DND-41 (cell line): ENCODE measurements at regions not wholly inside any gene's neighbourhood (a gene's known extent, or its start where the extent isn't known, plus 50 kb on each side); places are given as distances from the start of the nearest gene placed in this dataset.

Experiments
- ATAC-seq: fragments of 200-7000 bp; cut with Tn5 transposase; 3 replicates; pipeline ENCODE4 v1.9.1; 2021; ENCODE audit warnings: low read depth; ENCODE audit not compliant: insufficient read depth
- DNase-seq: peaks from one replicate; pipeline ENCODE4 v3.0.0-alpha.2; 2020
- H2AFZ ChIP-seq: 2 replicates; pipeline ENCODE4 v1.6.0; 2012; ENCODE audit warnings: low read depth, low read length
- H3K27ac ChIP-seq: 2 replicates; pipeline ENCODE4 v1.5.1; 2012; ENCODE audit warnings: low read length, inconsistent platforms
- H3K27me3 ChIP-seq: fragments of 200-600 bp; sonication (generic); 2 replicates; pipeline ENCODE4 v1.6.0; 2012; ENCODE audit warnings: low read length, mild to moderate bottlenecking, inconsistent platforms; ENCODE audit not compliant: insufficient read depth, poor library complexity
- H3K36me3 ChIP-seq: 2 replicates; pipeline ENCODE4 v1.5.1; 2012; ENCODE audit warnings: low read length, inconsistent platforms; ENCODE audit not compliant: insufficient read depth
- H3K4me1 ChIP-seq: 2 replicates; pipeline ENCODE4 v1.5.1; 2012; ENCODE audit warnings: mild to moderate bottlenecking, low read length; ENCODE audit not compliant: insufficient read depth
- H3K4me2 ChIP-seq: 2 replicates; pipeline ENCODE4 v1.6.0; 2012; ENCODE audit warnings: mild to moderate bottlenecking, moderate library complexity, low read length, inconsistent platforms; ENCODE audit not compliant: insufficient read depth
- H3K4me3 ChIP-seq, 2 experiments: fragments of 200-600 bp in 1 of 2; shearing (Covaris generic) in 1 of 2; 2 replicates each; pipeline ENCODE4 v1.5.1; 2012 to 2016; ENCODE audit warnings: inconsistent platforms in 2 of 2, low read length in 2 of 2, mild to moderate bottlenecking in 2 of 2, low read depth in 1 of 2, moderate library complexity in 1 of 2
- H3K79me2 ChIP-seq: 2 replicates; pipeline ENCODE4 v1.6.0; 2012; ENCODE audit warnings: low read length, inconsistent platforms; ENCODE audit not compliant: insufficient read depth
- H3K9ac ChIP-seq: 2 replicates; pipeline ENCODE4 v1.6.0; 2012; ENCODE audit warnings: low read depth, mild to moderate bottlenecking, inconsistent platforms, low read length, moderate library complexity
- H3K9me3 ChIP-seq: 2 replicates; pipeline ENCODE4 v1.5.1; 2012; ENCODE audit warnings: low read length, moderate library complexity, mild to moderate bottlenecking, inconsistent platforms; ENCODE audit not compliant: insufficient read depth, severe bottlenecking
- H4K20me1 ChIP-seq: 2 replicates; pipeline ENCODE4 v1.6.0; 2012; ENCODE audit warnings: low read length; ENCODE audit not compliant: insufficient read depth
- EZH2 ChIP-seq: IDR thresholded peaks from 3 replicates; pipeline ENCODE4 v1.6.1; 2012; ENCODE audit warnings: borderline replicate concordance, low read depth, mild to moderate bottlenecking, moderate library complexity, low read length, inconsistent platforms; ENCODE audit not compliant: severe bottlenecking
- TF ChIP-seq, protein P1 (sequence below): IDR thresholded peaks from 2 replicates; pipeline ENCODE4 v1.5.1; 2012; ENCODE audit warnings: borderline replicate concordance, low read length, moderate library complexity, mild to moderate bottlenecking; ENCODE audit not compliant: poor library complexity, severe bottlenecking; ENCODE audit errors: extremely low read depth

DNA sequence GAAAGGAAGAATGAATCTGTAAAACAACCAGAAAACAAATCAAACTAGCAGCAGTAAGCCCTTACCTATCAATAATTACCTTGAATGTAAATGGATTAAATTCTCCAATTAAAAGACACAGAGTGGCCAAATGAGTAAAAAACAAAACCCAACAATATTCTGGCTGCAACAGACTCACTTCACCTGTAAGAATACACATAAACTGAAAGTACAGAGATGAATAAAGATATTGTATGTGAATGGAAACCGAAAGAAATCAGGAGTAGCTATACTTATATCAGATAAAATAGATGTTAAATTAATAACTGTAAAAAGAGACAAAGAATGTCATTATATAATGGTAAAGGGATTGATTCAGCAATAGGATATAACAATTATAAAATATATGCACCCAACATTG is 514.5 kb upstream of the DPPA4 start:
- no peaks in the 10 kb centered on the region for H3K4me1 ChIP-seq
- H3K4me2 ChIP-seq: no peak overlapping the region
- H4K20me1 ChIP-seq: no peaks in the 10 kb centered on the region
- peaks cover 6% of the 10 kb centered on the region; the same call in 1 of the 2 replicates for H3K36me3 ChIP-seq
- peaks cover 25% of the 10 kb centered on the region for H3K9me3 ChIP-seq
- H2AFZ ChIP-seq: no peak overlapping the region
- H3K9ac ChIP-seq: no peak overlapping the region
- ATAC-seq: no peak
- no peak overlapping the region for H3K4me3 ChIP-seq
- H3K27me3 ChIP-seq: no peaks in the 10 kb centered on the region
- H3K79me2 ChIP-seq: no peaks in the 10 kb centered on the region
- H3K27ac ChIP-seq: no peak overlapping the region
- TF ChIP-seq, protein P1, sequence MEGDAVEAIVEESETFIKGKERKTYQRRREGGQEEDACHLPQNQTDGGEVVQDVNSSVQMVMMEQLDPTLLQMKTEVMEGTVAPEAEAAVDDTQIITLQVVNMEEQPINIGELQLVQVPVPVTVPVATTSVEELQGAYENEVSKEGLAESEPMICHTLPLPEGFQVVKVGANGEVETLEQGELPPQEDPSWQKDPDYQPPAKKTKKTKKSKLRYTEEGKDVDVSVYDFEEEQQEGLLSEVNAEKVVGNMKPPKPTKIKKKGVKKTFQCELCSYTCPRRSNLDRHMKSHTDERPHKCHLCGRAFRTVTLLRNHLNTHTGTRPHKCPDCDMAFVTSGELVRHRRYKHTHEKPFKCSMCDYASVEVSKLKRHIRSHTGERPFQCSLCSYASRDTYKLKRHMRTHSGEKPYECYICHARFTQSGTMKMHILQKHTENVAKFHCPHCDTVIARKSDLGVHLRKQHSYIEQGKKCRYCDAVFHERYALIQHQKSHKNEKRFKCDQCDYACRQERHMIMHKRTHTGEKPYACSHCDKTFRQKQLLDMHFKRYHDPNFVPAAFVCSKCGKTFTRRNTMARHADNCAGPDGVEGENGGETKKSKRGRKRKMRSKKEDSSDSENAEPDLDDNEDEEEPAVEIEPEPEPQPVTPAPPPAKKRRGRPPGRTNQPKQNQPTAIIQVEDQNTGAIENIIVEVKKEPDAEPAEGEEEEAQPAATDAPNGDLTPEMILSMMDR: no peak
- TF ChIP-seq EZH2: no peak
- no peak for DNase-seq

DNA sequence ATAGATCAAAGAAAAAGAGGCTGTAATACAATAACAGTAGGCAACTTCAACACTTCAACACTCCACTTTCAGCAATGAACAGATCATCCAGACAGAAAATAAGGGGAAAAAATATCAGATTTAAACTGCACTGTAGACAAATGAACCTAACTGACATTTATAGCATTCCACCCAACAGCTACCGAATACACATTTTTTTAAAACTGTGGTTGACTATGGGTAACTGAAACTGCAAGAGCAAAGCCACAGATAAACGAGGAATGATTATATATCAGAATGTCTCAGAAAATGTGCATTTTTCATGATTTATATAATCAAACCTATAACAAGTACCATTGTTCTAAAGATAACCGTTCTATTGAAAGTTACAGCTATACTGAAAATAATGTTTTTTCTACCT is 514.9 kb upstream of the DPPA4 start:
- H3K79me2 ChIP-seq: no peaks in the 10 kb centered on the region
- no peak for DNase-seq
- H3K27ac ChIP-seq: no peak overlapping the region
- H3K4me2 ChIP-seq: no peak overlapping the region
- H3K4me3 ChIP-seq: no peak overlapping the region
- H3K9ac ChIP-seq: no peak overlapping the region
- no peak overlapping the region for H2AFZ ChIP-seq
- no peak for ATAC-seq
- no peaks in the 10 kb centered on the region for H3K27me3 ChIP-seq
- no peaks in the 10 kb centered on the region for H4K20me1 ChIP-seq
- no peaks in the 10 kb centered on the region for H3K4me1 ChIP-seq
- H3K9me3 ChIP-seq: peaks cover 25% of the 10 kb centered on the region
- peaks cover 6% of the 10 kb centered on the region; the same call in 1 of the 2 replicates for H3K36me3 ChIP-seq
- TF ChIP-seq, protein P1: no peak
- no peak for TF ChIP-seq EZH2

DNA sequence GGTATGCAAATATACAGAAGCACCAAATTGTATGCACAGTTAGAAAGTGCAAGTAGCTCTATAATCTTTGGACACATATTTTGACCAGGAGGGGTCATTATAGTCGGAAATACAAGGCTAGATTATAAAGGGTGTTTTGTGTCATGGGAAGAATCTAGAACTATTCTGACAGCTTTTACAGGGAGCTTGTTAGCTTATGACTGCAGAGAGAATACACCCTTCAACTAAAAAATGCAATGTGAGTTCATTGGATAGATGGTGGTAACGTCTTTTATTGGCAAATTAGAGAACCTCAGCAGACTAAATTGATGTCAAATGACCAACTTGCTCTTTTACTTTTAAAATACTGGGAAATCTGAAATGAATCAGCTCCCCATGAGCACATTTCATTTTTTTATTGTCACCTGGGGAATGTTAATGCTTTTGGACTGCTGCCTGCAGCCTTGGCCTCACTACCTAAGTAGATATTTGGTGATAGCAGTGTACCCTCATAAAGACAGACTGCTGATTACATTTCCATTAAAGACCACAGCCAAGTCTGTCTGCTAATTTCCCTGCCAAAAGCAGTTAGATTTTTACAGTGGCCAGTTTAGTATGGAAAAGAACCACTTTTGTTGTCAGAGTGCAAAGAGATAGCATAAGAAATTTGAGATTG is 515.9 kb upstream of the DPPA4 start:
- H4K20me1 ChIP-seq: no peaks in the 10 kb centered on the region
- no peak overlapping the region for H2AFZ ChIP-seq
- H3K27ac ChIP-seq: no peak overlapping the region
- peaks cover 6% of the 10 kb centered on the region; the same call in 1 of the 2 replicates for H3K36me3 ChIP-seq
- ATAC-seq: no peak
- H3K4me1 ChIP-seq: no peaks in the 10 kb centered on the region
- no peak overlapping the region for H3K4me2 ChIP-seq
- TF ChIP-seq, protein P1: no peak
- TF ChIP-seq EZH2: no peak
- no peak overlapping the region for H3K4me3 ChIP-seq
- DNase-seq: no peak
- H3K79me2 ChIP-seq: no peaks in the 10 kb centered on the region
- no peak overlapping the region for H3K9ac ChIP-seq
- H3K27me3 ChIP-seq: no peaks in the 10 kb centered on the region
- peaks cover 25% of the 10 kb centered on the region for H3K9me3 ChIP-seq

DNA sequence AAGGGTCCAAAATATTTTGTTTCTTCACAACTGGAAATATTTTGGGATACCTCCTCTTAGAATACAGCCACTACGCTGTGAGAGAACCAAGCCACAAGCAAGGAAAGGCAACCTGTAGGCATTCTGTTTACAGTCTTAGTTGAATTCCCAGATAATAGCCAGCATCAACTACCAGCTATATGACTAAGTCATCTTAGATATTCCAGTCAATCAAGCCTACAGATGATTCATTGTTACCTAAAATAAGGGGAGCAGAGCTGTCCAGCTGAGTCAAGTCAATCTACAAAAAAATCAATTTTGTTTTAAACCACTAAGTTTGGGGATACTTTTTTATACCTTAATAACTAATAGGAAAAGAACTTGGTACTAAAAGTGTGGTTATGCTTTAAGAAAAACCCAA is 526.4 kb upstream of the DPPA4 start:
- no peak for TF ChIP-seq EZH2
- TF ChIP-seq, protein P1: no peak
- DNase-seq (no peak), ATAC-seq (no peak)
- H4K20me1 ChIP-seq: no peaks in the 10 kb centered on the region
- H3K9ac ChIP-seq: no peak overlapping the region
- no peak overlapping the region for H2AFZ ChIP-seq
- H3K4me2 ChIP-seq: no peak overlapping the region
- H3K27ac ChIP-seq: no peak overlapping the region
- H3K79me2 ChIP-seq: no peaks in the 10 kb centered on the region
- H3K36me3 ChIP-seq: no peaks in the 10 kb centered on the region
- no peaks in the 10 kb centered on the region for H3K4me1 ChIP-seq
- H3K27me3 ChIP-seq: no peaks in the 10 kb centered on the region
- H3K9me3 ChIP-seq: peaks cover 7% of the 10 kb centered on the region
- H3K4me3 ChIP-seq: no peak overlapping the region
